ENCODE measurements at regions not wholly inside any gene's neighbourhood (a gene's known extent, or its start where the extent isn't known, plus 50 kb on each side); places are given as distances from the start of the nearest gene placed in this dataset.

GRCh38 chr11:15589070-15589626 lies 474.4 kb downstream of the INSC start:
- no peak for DNase-seq

- DNase-seq = no peak
Measured at GRCh38 chr11:15590132-15590531, 475.4 kb downstream of the INSC start.

GRCh38 chr11:15591112-15591537 lies 476.4 kb downstream of the INSC start:
- no peak for DNase-seq

- no peak for DNase-seq
Measured at GRCh38 chr11:15594607-15595006, 479.9 kb downstream of the INSC start.

GRCh38 chr11:15599376-15599775 lies 484.7 kb downstream of the INSC start:
- no peak for DNase-seq

GRCh38 chr11:15602047-15602446 lies 487.3 kb downstream of the INSC start:
- no peak for DNase-seq

GRCh38 chr11:15602785-15603567 lies 488.3 kb downstream of the INSC start:
- no peak for DNase-seq

GRCh38 chr11:15605094-15605493 lies 490.4 kb downstream of the INSC start:
- no peak for DNase-seq

- DNase-seq = no peak
Measured at GRCh38 chr11:15607361-15608036, 492.8 kb downstream of the INSC start.

GRCh38 chr11:15609445-15609844 lies 494.7 kb downstream of the INSC start:
- no peak for DNase-seq

- DNase-seq = no peak
Measured at GRCh38 chr11:15610881-15611280, 496.2 kb downstream of the INSC start.

GRCh38 chr11:15613251-15613650 lies 498.5 kb downstream of the INSC start:
- no peak for DNase-seq

GRCh38 chr11:15613789-15614188 lies 499.1 kb downstream of the INSC start:
- no peak for DNase-seq

GRCh38 chr11:15615398-15616096 lies 500.8 kb downstream of the INSC start:
- DNase-seq = no peak

GRCh38 chr11:15616130-15617105 lies 501.7 kb downstream of the INSC start:
- no peak for DNase-seq

GRCh38 chr11:15617126-15617525 lies 502.4 kb downstream of the INSC start:
- no peak for DNase-seq

- DNase-seq = no peak
Measured at GRCh38 chr11:15618583-15619032, 503.9 kb downstream of the INSC start.

GRCh38 chr11:15621565-15621964 lies 506.8 kb downstream of the INSC start:
- DNase-seq = no peak

GRCh38 chr11:15622231-15622890 lies 507.6 kb downstream of the INSC start:
- no peak for DNase-seq

GRCh38 chr11:15624701-15625100 lies 510.0 kb downstream of the INSC start:
- DNase-seq = no peak

GRCh38 chr11:15625691-15626090 lies 511.0 kb downstream of the INSC start:
- DNase-seq = no peak

GRCh38 chr11:15627560-15627959 lies 512.8 kb downstream of the INSC start:
- DNase-seq = no peak
